SK-N-SH (cell line): ENCODE measurements at regions not wholly inside any gene's neighbourhood (a gene's known extent, or its start where the extent isn't known, plus 50 kb on each side); places are given as distances from the start of the nearest gene placed in this dataset.

Experiments
- CTCF ChIA-PET: fragments of 300-600, 350-600 bp; formaldehyde crosslinking; extraction: SDS; loops from one replicate; lab custom pipeline; 2021; lab: Yijun Ruan, JAX
- POLR2A ChIA-PET: fragments of 350-600 bp; sonication (Branson Sonifier 250); formaldehyde crosslinking; extraction: SDS; loops from one replicate; lab custom pipeline; 2020; ENCODE audit warnings: antibody characterized with exemption, inconsistent platforms; lab: Yijun Ruan, JAX
- DNase-seq: peaks from one replicate; pipeline ENCODE4 v3.0.0; 2012
- H2AFZ ChIP-seq: fragments of 200-600 bp; sonication (generic); 2 replicates; pipeline ENCODE4 v1.8.1; 2016; ENCODE audit warnings: antibody characterized with exemption, mild to moderate bottlenecking, low read depth
- H3F3A ChIP-seq: fragments of 200-600 bp; sonication (generic); replicated peaks from 2 replicates; pipeline ENCODE3; 2016; ENCODE audit warnings: antibody characterized with exemption, mild to moderate bottlenecking; ENCODE audit not compliant: insufficient read depth
- H3K27ac ChIP-seq, 2 experiments: fragments of 200-500 bp in 1 of 2; fragments of 200-600 bp in 1 of 2; sonication (Bioruptor generic) in 1 of 2; sonication (generic), shearing (Covaris generic) in 1 of 2; 2 replicates each; pipeline versions ENCODE4 v1.5.1 to v1.6.1; 2014 to 2016; ENCODE audit warnings: low read depth in 2 of 2, inconsistent platforms in 1 of 2, low read length in 1 of 2, mild to moderate bottlenecking in 1 of 2, mixed read lengths in 1 of 2
- H3K27me3 ChIP-seq: fragments of 200-600 bp; sonication (generic), shearing (Covaris generic); 2 replicates; pipeline ENCODE4 v1.6.1; 2016; ENCODE audit warnings: mixed run types; ENCODE audit not compliant: insufficient read depth
- H3K36me3 ChIP-seq, 2 experiments: fragments of 200-500 bp in 1 of 2; fragments of 200-600 bp in 1 of 2; sonication (Bioruptor generic) in 1 of 2; sonication (generic) in 1 of 2; replicated peaks in 1 of 2; 2 replicates each; pipeline versions ENCODE3 to v1.5.1; 2014 to 2016; ENCODE audit warnings: low read length in 1 of 2, mild to moderate bottlenecking in 1 of 2; ENCODE audit not compliant: insufficient read depth in 2 of 2, control insufficient read depth in 1 of 2
- H3K4me1 ChIP-seq, 2 experiments: fragments of 200-500 bp in 1 of 2; fragments of 200-600 bp in 1 of 2; sonication (Bioruptor generic) in 1 of 2; sonication (generic), shearing (Covaris generic) in 1 of 2; 2 replicates each; pipeline versions ENCODE4 v1.5.1 to v1.6.1; 2014 to 2016; ENCODE audit warnings: low read depth in 1 of 2, low read length in 1 of 2, mixed run types in 1 of 2; ENCODE audit not compliant: insufficient read depth in 2 of 2, control insufficient read depth in 1 of 2
- H3K4me2 ChIP-seq: fragments of 200-600 bp; sonication (generic), shearing (Covaris generic); 2 replicates; pipeline ENCODE4 v1.6.1; 2017; ENCODE audit warnings: mixed run types
- H3K4me3 ChIP-seq, 2 experiments: fragments of 200-500 bp in 1 of 2; fragments of 200-600 bp in 1 of 2; sonication (Bioruptor generic) in 1 of 2; sonication (generic), shearing (Covaris generic) in 1 of 2; 2 replicates each; pipeline versions ENCODE4 v1.5.1 to v1.8.1; 2014 to 2016; ENCODE audit warnings: low read depth in 2 of 2, inconsistent platforms in 1 of 2, low read length in 1 of 2, mild to moderate bottlenecking in 1 of 2, mixed read lengths in 1 of 2, moderate library complexity in 1 of 2
- H3K79me2 ChIP-seq: fragments of 200-600 bp; sonication (generic); 2 replicates; pipeline ENCODE4 v1.8.1; 2017; ENCODE audit warnings: mild to moderate bottlenecking; ENCODE audit not compliant: insufficient read depth
- H3K9ac ChIP-seq: fragments of 200-600 bp; sonication (generic); 2 replicates; pipeline ENCODE4 v1.6.1; 2017; ENCODE audit warnings: mixed run types
- H3K9me2 ChIP-seq: fragments of 200-600 bp; sonication (generic); 2 replicates; pipeline ENCODE4 v1.6.1; 2017; ENCODE audit warnings: mixed run types
- H3K9me3 ChIP-seq: fragments of 200-600 bp; sonication (generic); 2 replicates; pipeline ENCODE4 v1.6.1; 2017; ENCODE audit warnings: mixed run types, mild to moderate bottlenecking, moderate library complexity
- H4K20me1 ChIP-seq: fragments of 200-600 bp; sonication (generic); 2 replicates; pipeline ENCODE4 v1.6.1; 2017; ENCODE audit warnings: mild to moderate bottlenecking, mixed run types; ENCODE audit not compliant: insufficient read depth
- ELF1 ChIP-seq: IDR thresholded peaks from 2 replicates; pipeline ENCODE4 v1.4.0; 2012
- FOSL2 ChIP-seq: IDR thresholded peaks from 2 replicates; pipeline ENCODE4 v1.4.0; 2012; ENCODE audit warnings: low read depth, mild to moderate bottlenecking, moderate library complexity, borderline replicate concordance
- FOXM1 ChIP-seq: IDR thresholded peaks from 2 replicates; pipeline ENCODE4 v1.4.0; 2012; ENCODE audit warnings: low read depth, mild to moderate bottlenecking
- JUND ChIP-seq: IDR thresholded peaks from 2 replicates; pipeline ENCODE4 v1.4.0; 2012
- MEF2A ChIP-seq: IDR thresholded peaks from 2 replicates; pipeline ENCODE4 v1.4.0; 2012; ENCODE audit warnings: low read depth, borderline replicate concordance
- MXI1 ChIP-seq: IDR thresholded peaks from 2 replicates; pipeline ENCODE4 v1.6.1; 2012; ENCODE audit warnings: mild to moderate bottlenecking, low read depth, low read length, improper control_type of control experiment
- NRF1 ChIP-seq: IDR thresholded peaks from 2 replicates; pipeline ENCODE4 v1.6.1; 2012; ENCODE audit warnings: low read depth, mild to moderate bottlenecking, low read length
- POLR2AphosphoS5 ChIP-seq: IDR thresholded peaks from 2 replicates; pipeline ENCODE4 v1.6.1; 2012; ENCODE audit warnings: low read depth, low read length
- RAD21 ChIP-seq: IDR thresholded peaks from 2 replicates; pipeline ENCODE4 v1.6.1; 2012; ENCODE audit warnings: mild to moderate bottlenecking, low read length
- RCOR1 ChIP-seq: fragments of 150-350 bp; IDR thresholded peaks from 2 replicates; pipeline ENCODE4 v1.6.1; 2017; ENCODE audit warnings: antibody characterized with exemption, low read length
- TCF12 ChIP-seq: IDR thresholded peaks from 2 replicates; pipeline ENCODE4 v1.4.0; 2012
- TEAD4 ChIP-seq: IDR thresholded peaks from 2 replicates; pipeline ENCODE4 v1.4.0; 2012; ENCODE audit warnings: mild to moderate bottlenecking, borderline replicate concordance; ENCODE audit not compliant: insufficient read depth
- YY1 ChIP-seq: IDR thresholded peaks from 2 replicates; pipeline ENCODE4 v1.4.0; 2012; ENCODE audit warnings: low read depth, mild to moderate bottlenecking
- WGBS: methylation state at CpG from one replicate; pipeline ENCODE4 v1.1.6; 2017; ENCODE audit warnings: low lambda C conversion rate; 5-methylcytosine and 5-hydroxymethylcytosine counted together
- TF ChIP-seq, protein P1 (sequence below): IDR thresholded peaks from 2 replicates; pipeline ENCODE4 v1.4.0; 2012; ENCODE audit warnings: low read depth, borderline replicate concordance
- TF ChIP-seq, protein P2 (sequence below): IDR thresholded peaks from 2 replicates; pipeline ENCODE4 v1.6.1; 2012; ENCODE audit warnings: mild to moderate bottlenecking, low read depth, low read length, moderate library complexity
- TF ChIP-seq, protein P3 (sequence below): fragments of 150-350 bp; IDR thresholded peaks from 2 replicates; pipeline ENCODE4 v1.6.1; 2016; ENCODE audit warnings: mild to moderate bottlenecking, low read depth, low read length
- TF ChIP-seq, protein P4 (sequence below): IDR thresholded peaks from 2 replicates; pipeline ENCODE4 v1.4.0; 2012; ENCODE audit warnings: low read depth

DNA sequence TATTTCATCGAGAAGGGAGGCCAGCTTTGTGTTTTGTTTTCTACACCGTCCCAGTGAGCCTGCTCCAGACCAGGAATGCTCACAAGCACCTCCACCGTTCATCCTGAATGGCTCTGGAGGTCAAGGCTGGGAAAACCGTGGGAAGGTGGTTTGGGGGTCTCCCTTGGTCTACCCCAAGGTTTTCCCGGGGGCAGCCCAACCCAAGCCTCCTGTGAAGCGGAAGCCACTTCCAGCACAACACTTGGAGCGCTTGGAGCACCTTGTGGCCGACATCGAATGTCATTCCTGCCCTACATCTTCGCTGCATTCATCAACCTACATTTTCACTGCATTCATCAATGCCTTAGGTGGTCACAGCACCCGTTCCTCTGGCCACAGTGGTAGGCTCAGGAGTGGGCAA is 255.6 kb upstream of the PMEPA1 start:
- POLR2A ChIA-PET: no interaction called here
- Histone ChIP-seq H4K20me1 (no peaks in the 10 kb centered on the region), H2AFZ (no peak overlapping the region), H3K9ac (no peak overlapping the region), H3K79me2 (no peaks in the 10 kb centered on the region), H3K36me3 (no peaks in the 10 kb centered on the region), H3K4me3 (no peak overlapping the region), H3K27ac (no peak overlapping the region), H3K4me2 (no peak overlapping the region), H3F3A (peaks cover 4% of the 10 kb centered on the region), H3K4me1 (peaks cover 0 to 13% of the 10 kb centered on the region in 2 experiments; a peak in 1 of 4 replicates), H3K9me2 (no peaks in the 10 kb centered on the region), H3K27me3 (no peaks in the 10 kb centered on the region), H3K9me3 (no peaks in the 10 kb centered on the region)
- DNase-seq: no peak
- CTCF ChIA-PET: interaction anchor here (1.2 kb wide), 2 partner anchors 60 to 215 kb away, joined by 3 read pairs; no protein-coding TSS in a partner anchor
- TF ChIP-seq RAD21 (no peak), ELF1 (no peak), TCF12 (no peak), TEAD4 (no peak), FOSL2 (no peak), JUND (no peak), NRF1 (no peak), FOXM1 (no peak), YY1 (no peak), MEF2A (no peak), RCOR1 (no peak), MXI1 (no peak), POLR2AphosphoS5 (no peak)
- TF ChIP-seq, protein P1, sequence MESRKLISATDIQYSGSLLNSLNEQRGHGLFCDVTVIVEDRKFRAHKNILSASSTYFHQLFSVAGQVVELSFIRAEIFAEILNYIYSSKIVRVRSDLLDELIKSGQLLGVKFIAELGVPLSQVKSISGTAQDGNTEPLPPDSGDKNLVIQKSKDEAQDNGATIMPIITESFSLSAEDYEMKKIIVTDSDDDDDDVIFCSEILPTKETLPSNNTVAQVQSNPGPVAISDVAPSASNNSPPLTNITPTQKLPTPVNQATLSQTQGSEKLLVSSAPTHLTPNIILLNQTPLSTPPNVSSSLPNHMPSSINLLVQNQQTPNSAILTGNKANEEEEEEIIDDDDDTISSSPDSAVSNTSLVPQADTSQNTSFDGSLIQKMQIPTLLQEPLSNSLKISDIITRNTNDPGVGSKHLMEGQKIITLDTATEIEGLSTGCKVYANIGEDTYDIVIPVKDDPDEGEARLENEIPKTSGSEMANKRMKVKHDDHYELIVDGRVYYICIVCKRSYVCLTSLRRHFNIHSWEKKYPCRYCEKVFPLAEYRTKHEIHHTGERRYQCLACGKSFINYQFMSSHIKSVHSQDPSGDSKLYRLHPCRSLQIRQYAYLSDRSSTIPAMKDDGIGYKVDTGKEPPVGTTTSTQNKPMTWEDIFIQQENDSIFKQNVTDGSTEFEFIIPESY: no peak
- TF ChIP-seq, protein P2, sequence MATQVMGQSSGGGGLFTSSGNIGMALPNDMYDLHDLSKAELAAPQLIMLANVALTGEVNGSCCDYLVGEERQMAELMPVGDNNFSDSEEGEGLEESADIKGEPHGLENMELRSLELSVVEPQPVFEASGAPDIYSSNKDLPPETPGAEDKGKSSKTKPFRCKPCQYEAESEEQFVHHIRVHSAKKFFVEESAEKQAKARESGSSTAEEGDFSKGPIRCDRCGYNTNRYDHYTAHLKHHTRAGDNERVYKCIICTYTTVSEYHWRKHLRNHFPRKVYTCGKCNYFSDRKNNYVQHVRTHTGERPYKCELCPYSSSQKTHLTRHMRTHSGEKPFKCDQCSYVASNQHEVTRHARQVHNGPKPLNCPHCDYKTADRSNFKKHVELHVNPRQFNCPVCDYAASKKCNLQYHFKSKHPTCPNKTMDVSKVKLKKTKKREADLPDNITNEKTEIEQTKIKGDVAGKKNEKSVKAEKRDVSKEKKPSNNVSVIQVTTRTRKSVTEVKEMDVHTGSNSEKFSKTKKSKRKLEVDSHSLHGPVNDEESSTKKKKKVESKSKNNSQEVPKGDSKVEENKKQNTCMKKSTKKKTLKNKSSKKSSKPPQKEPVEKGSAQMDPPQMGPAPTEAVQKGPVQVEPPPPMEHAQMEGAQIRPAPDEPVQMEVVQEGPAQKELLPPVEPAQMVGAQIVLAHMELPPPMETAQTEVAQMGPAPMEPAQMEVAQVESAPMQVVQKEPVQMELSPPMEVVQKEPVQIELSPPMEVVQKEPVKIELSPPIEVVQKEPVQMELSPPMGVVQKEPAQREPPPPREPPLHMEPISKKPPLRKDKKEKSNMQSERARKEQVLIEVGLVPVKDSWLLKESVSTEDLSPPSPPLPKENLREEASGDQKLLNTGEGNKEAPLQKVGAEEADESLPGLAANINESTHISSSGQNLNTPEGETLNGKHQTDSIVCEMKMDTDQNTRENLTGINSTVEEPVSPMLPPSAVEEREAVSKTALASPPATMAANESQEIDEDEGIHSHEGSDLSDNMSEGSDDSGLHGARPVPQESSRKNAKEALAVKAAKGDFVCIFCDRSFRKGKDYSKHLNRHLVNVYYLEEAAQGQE: no peak
- TF ChIP-seq, protein P3, sequence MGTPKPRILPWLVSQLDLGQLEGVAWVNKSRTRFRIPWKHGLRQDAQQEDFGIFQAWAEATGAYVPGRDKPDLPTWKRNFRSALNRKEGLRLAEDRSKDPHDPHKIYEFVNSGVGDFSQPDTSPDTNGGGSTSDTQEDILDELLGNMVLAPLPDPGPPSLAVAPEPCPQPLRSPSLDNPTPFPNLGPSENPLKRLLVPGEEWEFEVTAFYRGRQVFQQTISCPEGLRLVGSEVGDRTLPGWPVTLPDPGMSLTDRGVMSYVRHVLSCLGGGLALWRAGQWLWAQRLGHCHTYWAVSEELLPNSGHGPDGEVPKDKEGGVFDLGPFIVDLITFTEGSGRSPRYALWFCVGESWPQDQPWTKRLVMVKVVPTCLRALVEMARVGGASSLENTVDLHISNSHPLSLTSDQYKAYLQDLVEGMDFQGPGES: no peak
- TF ChIP-seq, protein P4, sequence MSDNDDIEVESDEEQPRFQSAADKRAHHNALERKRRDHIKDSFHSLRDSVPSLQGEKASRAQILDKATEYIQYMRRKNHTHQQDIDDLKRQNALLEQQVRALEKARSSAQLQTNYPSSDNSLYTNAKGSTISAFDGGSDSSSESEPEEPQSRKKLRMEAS: no peak
- WGBS: 68% methylated on average over 11 of the region's 11 CpGs
